ENCODE measurements at regions not wholly inside any gene's neighbourhood (a gene's known extent, or its start where the extent isn't known, plus 50 kb on each side); places are given as distances from the start of the nearest gene placed in this dataset.

GRCh38 chr12:89134213-89134770 is 218.0 kb downstream of the DUSP6 start:
- H3K36me3 ChIP-seq (replicated peaks in 1 of 2; ENCODE audit: control insufficient read depth in 1 of 2, insufficient read depth in 2 of 2, low read length in 1 of 2) = no peaks in the 10 kb centered on the region
- H2AFZ ChIP-seq (ENCODE audit: low read depth) = no peak overlapping the region
- no peaks in the 10 kb centered on the region for H3K27me3 ChIP-seq (ENCODE audit: insufficient read depth)
- H4K20me1 ChIP-seq (ENCODE audit: insufficient read depth) = no peaks in the 10 kb centered on the region
- H3K9me2 ChIP-seq = no peaks in the 10 kb centered on the region
- H3K9me3 ChIP-seq = no peaks in the 10 kb centered on the region
- no peaks in the 10 kb centered on the region for H3K79me2 ChIP-seq (ENCODE audit: insufficient read depth)
- H3K4me3 ChIP-seq (ENCODE audit: low read depth in 2 of 2, low read length in 1 of 2) = no peak overlapping the region
- TF ChIP-seq NRF1 (IDR thresholded peaks at IDR 0.05; ENCODE audit: low read depth, low read length) (no peak), RXRA (IDR thresholded peaks at IDR 0.05; ENCODE audit: borderline replicate concordance, low read depth) (no peak), USF2 (IDR thresholded peaks at IDR 0.05; ENCODE audit: borderline replicate concordance, low read depth, low read length) (no peak), GATA2 (CRISPR knock-in tag; IDR thresholded peaks at IDR 0.05) (no peak), JUND (IDR thresholded peaks at IDR 0.05) (no peak), TCF12 (IDR thresholded peaks at IDR 0.05) (no peak), RCOR1 (IDR thresholded peaks at IDR 0.05; ENCODE audit: low read length) (no peak), SMC3 (IDR thresholded peaks at IDR 0.05; ENCODE audit: low read depth, low read length) (no peak), GABPA (IDR thresholded peaks at IDR 0.05; ENCODE audit: low read depth) (no peak), FOXM1 (IDR thresholded peaks at IDR 0.05; ENCODE audit: low read depth) (no peak), FOXJ3 (CRISPR knock-in tag; IDR thresholded peaks at IDR 0.05) (no peak), REST (IDR thresholded peaks at IDR 0.05; ENCODE audit: low read depth, low read length) (no peak), TEAD4 (IDR thresholded peaks at IDR 0.05; ENCODE audit: borderline replicate concordance, insufficient read depth) (no peak), USF1 (IDR thresholded peaks at IDR 0.05; ENCODE audit: borderline replicate concordance, low read depth) (no peak), EP300 (IDR thresholded peaks at IDR 0.05; ENCODE audit: borderline replicate concordance in 1 of 2, low read depth in 1 of 2, low read length in 1 of 2) (no peak)
- TF ChIP-seq, protein P1, sequence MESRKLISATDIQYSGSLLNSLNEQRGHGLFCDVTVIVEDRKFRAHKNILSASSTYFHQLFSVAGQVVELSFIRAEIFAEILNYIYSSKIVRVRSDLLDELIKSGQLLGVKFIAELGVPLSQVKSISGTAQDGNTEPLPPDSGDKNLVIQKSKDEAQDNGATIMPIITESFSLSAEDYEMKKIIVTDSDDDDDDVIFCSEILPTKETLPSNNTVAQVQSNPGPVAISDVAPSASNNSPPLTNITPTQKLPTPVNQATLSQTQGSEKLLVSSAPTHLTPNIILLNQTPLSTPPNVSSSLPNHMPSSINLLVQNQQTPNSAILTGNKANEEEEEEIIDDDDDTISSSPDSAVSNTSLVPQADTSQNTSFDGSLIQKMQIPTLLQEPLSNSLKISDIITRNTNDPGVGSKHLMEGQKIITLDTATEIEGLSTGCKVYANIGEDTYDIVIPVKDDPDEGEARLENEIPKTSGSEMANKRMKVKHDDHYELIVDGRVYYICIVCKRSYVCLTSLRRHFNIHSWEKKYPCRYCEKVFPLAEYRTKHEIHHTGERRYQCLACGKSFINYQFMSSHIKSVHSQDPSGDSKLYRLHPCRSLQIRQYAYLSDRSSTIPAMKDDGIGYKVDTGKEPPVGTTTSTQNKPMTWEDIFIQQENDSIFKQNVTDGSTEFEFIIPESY (IDR thresholded peaks at IDR 0.05; ENCODE audit: borderline replicate concordance, low read depth) = no peak
- DNase-seq = no peak
- ChIA-PET POLR2A (interaction anchor here (0.7 kb wide), 1 partner anchor 105 kb away, joined by 3 read pairs; no protein-coding TSS in a partner anchor), CTCF (interaction anchor here (1.5 kb wide), 1 partner anchor 9 kb away, joined by 4 read pairs; no protein-coding TSS in a partner anchor)
- no peak overlapping the region for H3K4me2 ChIP-seq
- no peak overlapping the region for H3K27ac ChIP-seq (ENCODE audit: low read depth in 2 of 2, low read length in 1 of 2)
- WGBS (ENCODE audit: low lambda C conversion rate) = 75% methylated on average over 3 of the region's 3 CpGs
- no peaks in the 10 kb centered on the region; a peak in 1 of 4 replicates for H3K4me1 ChIP-seq (ENCODE audit: control insufficient read depth in 1 of 2, insufficient read depth in 2 of 2, low read depth in 1 of 2, low read length in 1 of 2)
- H3K9ac ChIP-seq = no peak overlapping the region
- no peaks in the 10 kb centered on the region for H3F3A ChIP-seq (replicated peaks; ENCODE audit: insufficient read depth)
